IMR-90 (cell line): ENCODE measurements at regions not wholly inside any gene's neighbourhood (a gene's known extent, or its start where the extent isn't known, plus 50 kb on each side); places are given as distances from the start of the nearest gene placed in this dataset.

ENCODE experiments used
- ATAC-seq: fragments of 200-7000 bp; cut with Tn5 transposase; 2 replicates; pipeline ENCODE4 v1.9.1; 2020; ENCODE audit warnings: low read depth, mild to moderate bottlenecking, moderate library complexity
- BruUV-seq: library from RNA; stranded (reverse); fragments of 400-500 nt; replicated peaks from 2 replicates; lab custom pipeline; 2021; lab: Mats Ljungman, UMichigan
- CTCF ChIA-PET: fragments of 300-600 bp; formaldehyde crosslinking; extraction: SDS; loops from one replicate; lab custom pipeline; 2021; ENCODE audit warnings: antibody characterized with exemption; lab: Yijun Ruan, JAX
- POLR2A ChIA-PET: fragments of 300-600 bp; sonication (Branson Sonifier 250); formaldehyde crosslinking; loops from one replicate; lab custom pipeline; 2022; ENCODE audit warnings: antibody characterized with exemption; ENCODE audit not compliant: unreplicated experiment; lab: Charles Lee
- DNase-seq: peaks from one replicate; pipeline ENCODE4 v3.0.0; 2013
- H2AFZ ChIP-seq: replicated peaks from 2 replicates; pipeline ENCODE3; 2013; ENCODE audit warnings: low read length, mild to moderate bottlenecking; ENCODE audit not compliant: poor library complexity
- H2AK5ac ChIP-seq: 2 replicates; pipeline ENCODE4 v1.6.1; 2013; ENCODE audit warnings: low read depth, low read length, inconsistent platforms
- H2AK9ac ChIP-seq: replicated peaks from 2 replicates; pipeline ENCODE3; 2013; ENCODE audit warnings: mild to moderate bottlenecking, low read depth, low read length, moderate library complexity; ENCODE audit not compliant: poor library complexity
- H2BK120ac ChIP-seq: 2 replicates; pipeline ENCODE4 v1.6.1; 2013; ENCODE audit warnings: low read depth, low read length, inconsistent platforms
- H2BK15ac ChIP-seq: 3 replicates; pipeline ENCODE4 v1.6.1; 2013; ENCODE audit warnings: low read depth, low read length, inconsistent platforms
- H2BK20ac ChIP-seq: 2 replicates; pipeline ENCODE4 v1.6.1; 2013; ENCODE audit warnings: low read depth, mild to moderate bottlenecking, inconsistent platforms, low read length, moderate library complexity
- H2BK5ac ChIP-seq: 2 replicates; pipeline ENCODE4 v1.6.1; 2013; ENCODE audit warnings: mild to moderate bottlenecking, low read depth, low read length, inconsistent platforms; ENCODE audit not compliant: poor library complexity, severe bottlenecking
- H3K14ac ChIP-seq: replicated peaks from 2 replicates; pipeline ENCODE4 v1.6.1; 2013; ENCODE audit warnings: low read depth, low read length, inconsistent platforms
- H3K18ac ChIP-seq: 2 replicates; pipeline ENCODE4 v1.6.1; 2013; ENCODE audit warnings: low read depth, low read length, control low read depth
- H3K23ac ChIP-seq: 2 replicates; pipeline ENCODE4 v1.6.1; 2013; ENCODE audit warnings: low read depth, low read length, inconsistent platforms
- H3K27ac ChIP-seq: 2 replicates; pipeline ENCODE4 v1.5.1; 2013; ENCODE audit warnings: mild to moderate bottlenecking, control low read depth, low read length; ENCODE audit not compliant: insufficient read depth
- H3K27me3 ChIP-seq: 2 replicates; pipeline ENCODE4 v1.6.1; 2013; ENCODE audit warnings: low read length; ENCODE audit not compliant: control insufficient read depth, insufficient read depth
- H3K36me3 ChIP-seq: 2 replicates; pipeline ENCODE4 v1.6.1; 2013; ENCODE audit warnings: low read length, mixed read lengths; ENCODE audit not compliant: control insufficient read depth, insufficient read depth
- H3K4ac ChIP-seq: 2 replicates; pipeline ENCODE4 v1.6.1; 2013; ENCODE audit warnings: low read depth, low read length, inconsistent platforms
- H3K4me1 ChIP-seq: 2 replicates; pipeline ENCODE4 v1.6.1; 2013; ENCODE audit warnings: low read length, mixed read lengths; ENCODE audit not compliant: control insufficient read depth, insufficient read depth
- H3K4me2 ChIP-seq: 2 replicates; pipeline ENCODE4 v1.6.1; 2013; ENCODE audit warnings: low read depth, mild to moderate bottlenecking, control low read depth, low read length, moderate library complexity
- H3K4me3 ChIP-seq: 2 replicates; pipeline ENCODE4 v1.5.1; 2013; ENCODE audit warnings: low read depth, mild to moderate bottlenecking, control low read depth, low read length, moderate library complexity; ENCODE audit not compliant: insufficient read depth
- H3K56ac ChIP-seq: 2 replicates; pipeline ENCODE4 v1.6.1; 2013; ENCODE audit warnings: low read length, inconsistent platforms; ENCODE audit not compliant: insufficient read depth; ENCODE audit errors: extremely low read depth
- H3K79me1 ChIP-seq, 2 experiments: 2 replicates each; pipeline ENCODE4 v1.6.1; 2013; ENCODE audit warnings: low read length in 2 of 2, inconsistent platforms in 1 of 2, low read depth in 1 of 2
- H3K9ac ChIP-seq: 2 replicates; pipeline ENCODE4 v1.6.1; 2013; ENCODE audit warnings: low read depth, low read length, control low read depth
- H3K9me1 ChIP-seq: 2 replicates; pipeline ENCODE4 v1.6.1; 2013; ENCODE audit warnings: low read length, inconsistent platforms; ENCODE audit not compliant: insufficient read depth
- H3K9me3 ChIP-seq: 2 replicates; pipeline ENCODE4 v1.6.1; 2013; ENCODE audit warnings: low read length; ENCODE audit not compliant: control insufficient read depth, insufficient read depth
- H4K20me1 ChIP-seq: 2 replicates; pipeline ENCODE4 v1.6.1; 2013; ENCODE audit warnings: low read length, inconsistent platforms; ENCODE audit not compliant: insufficient read depth
- H4K5ac ChIP-seq: 2 replicates; pipeline ENCODE4 v1.6.1; 2013; ENCODE audit warnings: mild to moderate bottlenecking, low read depth, low read length, control low read depth
- H4K8ac ChIP-seq, 2 experiments: 2 replicates each; pipeline ENCODE4 v1.6.1; 2013; ENCODE audit warnings: low read depth in 2 of 2, low read length in 2 of 2, control low read depth in 1 of 2, inconsistent platforms in 1 of 2
- H4K91ac ChIP-seq: 2 replicates; pipeline ENCODE4 v1.6.1; 2013; ENCODE audit warnings: low read depth, low read length, inconsistent platforms; ENCODE audit not compliant: insufficient read depth
- BHLHE40 ChIP-seq: fragments of 150-350 bp; IDR thresholded peaks from 2 replicates; pipeline ENCODE4 v1.6.1; 2016; ENCODE audit warnings: mild to moderate bottlenecking, low read depth, low read length
- CEBPB ChIP-seq: IDR thresholded peaks from 2 replicates; pipeline ENCODE4 v1.6.1; 2012; ENCODE audit warnings: low read depth, low read length, improper control_type of control experiment
- CHD1 ChIP-seq: IDR thresholded peaks from 2 replicates; pipeline ENCODE4 v1.6.1; 2012; ENCODE audit warnings: low read depth, low read length, improper control_type of control experiment
- CTCF ChIP-seq: conservative IDR thresholded peaks from 2 replicates; pipeline ENCODE4 v1.5.1; 2012; ENCODE audit warnings: mild to moderate bottlenecking, low read depth, low read length, improper control_type of control experiment
- FOS ChIP-seq: fragments of 150-350 bp; IDR thresholded peaks from 2 replicates; pipeline ENCODE4 v1.6.1; 2016; ENCODE audit warnings: low read depth, low read length
- MAFK ChIP-seq: IDR thresholded peaks from 2 replicates; pipeline ENCODE4 v1.6.1; 2012; ENCODE audit warnings: low read depth, low read length, improper control_type of control experiment
- NFE2L2 ChIP-seq: fragments of 150-350 bp; IDR thresholded peaks from 2 replicates; pipeline ENCODE4 v1.6.1; 2016; ENCODE audit warnings: low read depth, mild to moderate bottlenecking, low read length
- POLR2A ChIP-seq: IDR thresholded peaks from 2 replicates; pipeline ENCODE4 v1.6.1; 2012; ENCODE audit warnings: mild to moderate bottlenecking, low read depth, low read length
- RAD21 ChIP-seq: IDR thresholded peaks from 2 replicates; pipeline ENCODE4 v1.6.1; 2012; ENCODE audit warnings: low read length, improper control_type of control experiment
- RFX5 ChIP-seq: IDR thresholded peaks from 2 replicates; pipeline ENCODE4 v1.8.0; 2012; ENCODE audit warnings: low read depth, mild to moderate bottlenecking, low read length, moderate library complexity
- WGBS, 2 experiments: methylation state at CpG; one replicate each; pipeline versions ENCODE4 v1.1.5 to v1.1.7; 2013; ENCODE audit warnings: missing lambda C conversion rate in 2 of 2; ENCODE audit not compliant: insufficient read length in 1 of 2; ENCODE audit errors: extremely low coverage in 2 of 2; 5-methylcytosine and 5-hydroxymethylcytosine counted together
- dilution Hi-C: fragments of 300-500 bp; cut with HindIII; formaldehyde crosslinking; loops from one replicate; pipeline ENCODE4 v1.14.3; 2018; ENCODE audit warnings: low sequenced_read_pairs; ENCODE audit not compliant: unreplicated experiment
- in situ Hi-C: fragments of 300-500 bp; cut with MboI; formaldehyde crosslinking; loops from 3 replicates; pipeline ENCODE4 v1.14.3; 2019; ENCODE audit warnings: low sequenced_read_pairs, inconsistent platforms, mixed read lengths
- intact Hi-C: fragments of 100-400 bp; cut with micrococcal nuclease; formaldehyde crosslinking; loops from 2 replicates; pipeline ENCODE4 v1.10.0; 2022
- TF ChIP-seq, protein P1 (sequence below): fragments of 150-350 bp; IDR thresholded peaks from 2 replicates; pipeline ENCODE4 v1.6.1; 2017; ENCODE audit warnings: mild to moderate bottlenecking, antibody characterized with exemption, low read length, low read depth

DNA sequence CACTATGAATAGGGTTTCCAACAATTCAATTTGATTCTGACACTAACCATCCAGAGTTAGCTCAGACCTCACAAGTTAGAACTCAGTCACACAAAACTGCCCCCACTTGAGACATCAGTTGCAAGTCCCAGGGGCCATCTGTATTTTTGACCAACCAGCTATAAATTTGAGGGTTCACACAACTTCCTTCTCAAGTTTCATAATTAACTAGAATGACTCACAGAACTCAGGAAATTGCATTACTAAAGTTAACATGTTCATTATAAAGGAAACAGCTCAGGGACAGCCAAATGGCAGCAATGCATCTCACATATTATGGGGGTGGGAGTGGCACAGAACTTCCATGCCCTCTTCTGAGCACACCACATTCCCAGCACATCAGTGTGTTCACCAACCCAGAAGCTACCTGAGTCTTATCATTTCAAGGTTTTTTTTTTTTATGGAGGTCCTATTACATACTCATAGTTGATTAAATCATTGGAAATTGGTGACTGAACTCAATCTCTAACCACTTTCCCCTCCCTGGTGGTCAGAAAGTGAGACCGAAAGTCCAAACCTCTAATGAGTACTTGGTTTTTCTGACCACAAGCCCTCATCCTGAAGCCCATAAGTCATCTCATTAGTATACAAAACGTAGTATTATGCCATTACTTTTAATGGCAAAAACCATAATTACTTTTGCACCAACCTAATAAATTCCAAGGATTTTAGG, 1721.5 kb upstream of the SEL1L start:
- dilution Hi-C loops (no loop called here), in situ Hi-C loops (no loop called here), intact Hi-C loops (no loop called here)
- Histone ChIP-seq H3K9me1 (no peaks in the 10 kb centered on the region), H2BK120ac (no peak overlapping the region), H3K27me3 (no peaks in the 10 kb centered on the region), H4K20me1 (no peaks in the 10 kb centered on the region), H4K5ac (no peak overlapping the region), H3K79me1 (no peaks in the 10 kb centered on the region), H3K36me3 (no peaks in the 10 kb centered on the region), H2AK9ac (no peak overlapping the region), H2AK5ac (no peak overlapping the region), H3K4me3 (no peak overlapping the region), H2BK15ac (no peak overlapping the region), H3K27ac (no peak overlapping the region), H3K56ac (no peak overlapping the region), H4K91ac (no peak overlapping the region), H3K23ac (no peak overlapping the region), H2BK5ac (no peak overlapping the region), H3K4me2 (no peak overlapping the region), H2AFZ (no peak overlapping the region), H3K9me3 (no peaks in the 10 kb centered on the region), H3K18ac (no peak overlapping the region), H2BK20ac (no peak overlapping the region), H3K4me1 (no peaks in the 10 kb centered on the region), H3K9ac (no peak overlapping the region), H4K8ac (no peak overlapping the region), H3K14ac (no peak overlapping the region), H3K4ac (no peak overlapping the region)
- no CpG with 5 or more reads among the region's 2 CpGs for WGBS, 2 experiments
- peak; percentile 9 for DNase-seq
- no peak for ATAC-seq
- ChIA-PET CTCF (no interaction called here), POLR2A (no interaction called here)
- no TSS peak for BruUV-seq
- TF ChIP-seq FOS (no peak), RFX5 (no peak), CTCF (no peak), MAFK (no peak), POLR2A (no peak), CHD1 (no peak), RAD21 (no peak), BHLHE40 (no peak), CEBPB (no peak), NFE2L2 (no peak)
- TF ChIP-seq, protein P1, sequence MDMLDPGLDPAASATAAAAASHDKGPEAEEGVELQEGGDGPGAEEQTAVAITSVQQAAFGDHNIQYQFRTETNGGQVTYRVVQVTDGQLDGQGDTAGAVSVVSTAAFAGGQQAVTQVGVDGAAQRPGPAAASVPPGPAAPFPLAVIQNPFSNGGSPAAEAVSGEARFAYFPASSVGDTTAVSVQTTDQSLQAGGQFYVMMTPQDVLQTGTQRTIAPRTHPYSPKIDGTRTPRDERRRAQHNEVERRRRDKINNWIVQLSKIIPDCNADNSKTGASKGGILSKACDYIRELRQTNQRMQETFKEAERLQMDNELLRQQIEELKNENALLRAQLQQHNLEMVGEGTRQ: no peak
